CD4-positive, alpha-beta T cell treated with Interferon alpha-2 for 1 hour (primary cell): ENCODE measurements at regions not wholly inside any gene's neighbourhood (a gene's known extent, or its start where the extent isn't known, plus 50 kb on each side); places are given as distances from the start of the nearest gene placed in this dataset.

ENCODE experiments used
- DNase-seq, 2 donors: peaks; one replicate each; pipeline ENCODE4 v3.0.0-alpha.2; 2020 to 2022

DNA sequence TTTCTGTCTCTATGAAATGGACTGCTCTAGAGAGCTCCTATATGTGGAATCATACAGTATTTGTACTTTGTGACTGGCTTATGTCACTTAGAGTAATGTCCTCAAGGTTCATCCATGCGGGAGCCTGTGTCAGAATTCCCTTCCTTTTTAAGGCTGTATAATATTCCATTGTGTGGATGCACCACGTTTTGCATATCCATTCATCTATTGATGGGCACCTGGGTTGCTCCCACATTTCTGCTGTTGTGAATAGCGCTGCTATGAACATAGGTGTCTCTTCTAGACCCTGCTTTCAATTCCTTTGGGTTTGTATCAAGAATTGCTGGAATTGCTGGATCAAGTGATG is 155.4 kb downstream of the BMP7 start:
- no peak for DNase-seq

DNA sequence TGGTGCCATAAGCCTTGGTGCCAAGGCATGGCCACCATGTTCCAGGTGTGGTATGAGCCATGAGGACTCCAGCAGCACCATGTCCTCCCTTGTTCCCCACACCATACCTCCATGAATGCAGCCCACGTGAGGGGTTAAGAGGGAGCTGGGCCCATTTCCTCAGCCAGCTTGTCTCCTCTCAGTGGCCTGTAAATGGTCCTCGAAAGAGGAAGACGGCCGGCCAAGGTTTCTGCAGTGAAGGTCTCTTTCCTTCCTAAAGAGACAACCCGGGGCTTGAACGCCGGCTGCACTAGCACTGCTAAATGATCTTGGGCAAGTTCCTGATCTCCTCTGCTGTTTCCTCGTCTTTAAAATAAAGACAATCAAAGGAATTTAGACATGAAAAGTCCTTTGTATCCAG is 154.0 kb downstream of the BMP7 start:
- no peak for DNase-seq

DNA sequence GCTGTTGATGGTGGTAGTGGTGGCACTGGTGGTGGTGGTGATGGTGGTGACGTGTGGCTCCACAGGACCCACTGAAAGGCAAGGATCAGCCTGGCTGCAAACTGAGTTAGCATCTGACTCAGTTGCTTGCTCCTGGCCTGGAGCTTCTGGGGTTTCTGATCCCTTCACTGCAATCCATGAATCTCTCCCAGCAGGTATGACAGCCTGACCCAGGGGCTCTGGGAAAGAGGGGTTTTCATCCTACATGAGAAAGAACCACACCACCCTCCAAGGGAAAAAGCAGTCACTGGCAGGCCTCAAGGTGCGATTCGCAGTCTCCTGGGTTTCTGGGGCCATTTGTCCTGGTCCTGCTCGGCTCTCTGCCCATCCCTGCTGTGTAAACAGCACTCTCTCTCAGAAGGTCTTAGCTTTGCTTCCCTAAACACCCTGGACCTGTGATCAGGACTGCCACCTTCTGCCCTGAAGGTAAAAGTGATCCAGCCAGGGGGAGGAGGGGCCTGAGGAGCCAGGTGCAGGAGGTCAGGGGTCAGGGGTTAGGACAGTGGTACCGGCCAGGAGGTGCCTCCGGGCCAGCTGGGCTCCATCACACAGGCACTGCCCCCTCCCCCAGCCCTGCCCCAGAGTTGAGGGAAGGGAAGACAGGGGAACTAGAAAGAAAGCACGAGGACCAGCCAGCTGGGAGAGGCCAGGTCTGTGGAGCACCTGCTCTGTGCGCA is 152.0 kb downstream of the BMP7 start:
- DNase-seq: no peak

DNA sequence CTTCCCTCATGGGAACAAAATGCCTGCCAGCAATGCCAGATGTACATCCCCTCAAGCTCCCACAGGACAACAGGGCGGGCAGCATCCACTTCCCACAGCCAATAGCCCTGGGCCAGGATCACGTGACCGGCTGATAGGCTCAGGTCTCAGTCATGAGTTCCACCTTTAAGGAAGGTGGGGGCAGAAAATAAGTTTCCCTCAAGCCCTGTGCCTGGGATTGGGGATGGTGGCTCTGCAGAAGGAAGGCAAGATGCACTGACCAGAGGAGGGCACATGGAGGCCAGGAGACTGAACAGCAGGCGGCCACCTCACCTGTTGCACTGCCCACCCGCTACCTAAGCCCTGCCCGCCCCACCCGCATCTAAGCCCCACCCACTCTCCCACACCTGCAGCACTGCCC is 149.1 kb downstream of the BMP7 start:
- no peak for DNase-seq

DNA sequence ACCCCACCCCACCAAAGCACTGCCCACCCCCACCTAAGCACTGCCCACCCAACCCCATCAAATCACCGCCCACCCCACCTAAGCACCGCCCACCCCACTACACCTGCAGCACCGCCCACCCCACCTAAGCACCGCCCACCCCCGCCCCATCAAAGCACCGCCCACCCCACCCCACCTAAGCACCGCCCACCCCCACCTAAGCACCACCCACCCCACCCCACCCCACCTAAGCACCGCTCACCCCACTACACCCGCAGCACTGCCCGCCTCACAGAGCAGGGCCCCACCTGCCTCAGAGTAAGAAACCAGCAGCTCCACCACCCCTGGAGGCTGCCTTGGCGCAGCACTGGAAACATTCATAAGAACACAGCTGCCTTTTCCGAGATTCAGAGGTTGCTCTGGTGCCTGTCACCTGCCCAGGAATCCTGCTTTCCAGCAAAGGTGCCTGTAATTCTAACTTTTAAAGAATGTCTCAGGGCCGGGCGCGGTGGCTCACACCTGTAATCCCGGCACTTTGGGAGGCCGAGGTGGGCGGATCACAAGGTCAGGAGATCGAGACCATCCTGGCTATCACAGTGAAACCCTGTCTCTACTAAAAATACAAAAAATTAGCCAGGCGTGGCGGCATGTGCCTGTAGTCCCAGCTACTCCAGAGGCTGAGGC is 148.2 kb downstream of the BMP7 start:
- DNase-seq: no peak
